ENCODE measurements at regions not wholly inside any gene's neighbourhood (a gene's known extent, or its start where the extent isn't known, plus 50 kb on each side); places are given as distances from the start of the nearest gene placed in this dataset.

GRCh38 chr5:84550222-84550621 is 165.5 kb upstream of the EDIL3 start:
- no peaks in the 10 kb centered on the region for H3K79me1 ChIP-seq (ENCODE audit: low read length)
- no peak overlapping the region for H3K4me3 ChIP-seq (ENCODE audit: low read depth, low read length)
- no peak overlapping the region for H3K18ac ChIP-seq (ENCODE audit: low read length)
- no peaks in the 10 kb centered on the region for H3K27me3 ChIP-seq (ENCODE audit: insufficient read depth, low read length)
- no peak overlapping the region for H3K4ac ChIP-seq (ENCODE audit: low read depth, low read length)
- no peak overlapping the region for H4K91ac ChIP-seq (ENCODE audit: low read depth, low read length)
- H2BK120ac ChIP-seq (ENCODE audit: insufficient read depth, low read length, poor library complexity) = no peak overlapping the region
- no peaks in the 10 kb centered on the region for H3K4me1 ChIP-seq (ENCODE audit: control insufficient read depth in 1 of 2, insufficient read depth in 2 of 2, low read length in 2 of 2)
- H2AK5ac ChIP-seq (ENCODE audit: low read length) = no peak overlapping the region
- no peaks in the 10 kb centered on the region for H3K79me2 ChIP-seq (ENCODE audit: control insufficient read depth, insufficient read depth, low read length, poor library complexity)
- no CpG with 5 or more reads among the region's 2 CpGs for WGBS (ENCODE audit: extremely low coverage, insufficient coverage, insufficient read length)
- no peak overlapping the region for H2AFZ ChIP-seq (ENCODE audit: insufficient read depth, low read length, poor library complexity)
- no peaks in the 10 kb centered on the region for H3K36me3 ChIP-seq (ENCODE audit: control insufficient read depth in 1 of 2, insufficient read depth in 2 of 2, low read length in 2 of 2)
- H3K23ac ChIP-seq (ENCODE audit: low read length) = no peak overlapping the region
- DNase-seq = no peak
- no peak overlapping the region for H3K4me2 ChIP-seq (ENCODE audit: low read length)
- no peaks in the 10 kb centered on the region for H3K9me3 ChIP-seq (ENCODE audit: insufficient read depth, low read depth, low read length)
- no peak overlapping the region for H4K8ac ChIP-seq (ENCODE audit: low read depth, low read length)
- no peak overlapping the region for H2BK5ac ChIP-seq (ENCODE audit: low read depth, low read length, poor library complexity)
- no peak overlapping the region for H3K14ac ChIP-seq (ENCODE audit: low read length)
- H2BK12ac ChIP-seq (ENCODE audit: low read length) = no peak overlapping the region
- H3K27ac ChIP-seq (ENCODE audit: low read depth, low read length) = no peak overlapping the region
- no peak overlapping the region for H3K9ac ChIP-seq (ENCODE audit: low read length)
- no peak overlapping the region for H4K12ac ChIP-seq (ENCODE audit: low read depth, low read length)

DNA sequence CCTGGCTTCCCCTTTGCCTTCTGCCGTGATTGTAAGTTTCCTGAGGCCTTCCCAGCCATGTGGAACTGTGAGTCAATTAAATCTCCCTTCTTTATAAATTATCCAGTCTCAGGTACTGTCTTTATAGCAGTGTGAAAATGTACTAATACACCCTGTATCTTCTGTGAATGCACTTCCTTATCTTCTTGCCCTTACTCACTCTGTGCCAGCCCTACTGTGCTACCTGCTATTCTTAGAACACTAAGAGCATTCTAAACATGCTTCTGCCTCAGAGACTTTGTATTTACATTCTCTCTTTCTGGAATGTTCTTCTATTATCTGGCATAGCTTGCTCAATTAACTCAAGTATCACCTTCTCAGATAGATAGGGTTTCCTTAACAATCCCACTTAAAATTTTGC is 164.4 kb upstream of the EDIL3 start:
- no peaks in the 10 kb centered on the region for H3K27me3 ChIP-seq (ENCODE audit: insufficient read depth, low read length)
- no peaks in the 10 kb centered on the region for H3K9me3 ChIP-seq (ENCODE audit: insufficient read depth, low read depth, low read length)
- H3K27ac ChIP-seq (ENCODE audit: low read depth, low read length) = no peak overlapping the region
- H3K36me3 ChIP-seq (ENCODE audit: control insufficient read depth in 1 of 2, insufficient read depth in 2 of 2, low read length in 2 of 2) = no peaks in the 10 kb centered on the region
- no peak overlapping the region for H2AFZ ChIP-seq (ENCODE audit: insufficient read depth, low read length, poor library complexity)
- no peak overlapping the region for H2AK5ac ChIP-seq (ENCODE audit: low read length)
- no peak overlapping the region for H3K9ac ChIP-seq (ENCODE audit: low read length)
- H3K14ac ChIP-seq (ENCODE audit: low read length) = no peak overlapping the region
- no peaks in the 10 kb centered on the region for H3K4me1 ChIP-seq (ENCODE audit: control insufficient read depth in 1 of 2, insufficient read depth in 2 of 2, low read length in 2 of 2)
- no peaks in the 10 kb centered on the region for H3K79me2 ChIP-seq (ENCODE audit: control insufficient read depth, insufficient read depth, low read length, poor library complexity)
- DNase-seq = no peak
- no peak overlapping the region for H3K4me2 ChIP-seq (ENCODE audit: low read length)
- no peak overlapping the region for H4K12ac ChIP-seq (ENCODE audit: low read depth, low read length)
- H2BK5ac ChIP-seq (ENCODE audit: low read depth, low read length, poor library complexity) = no peak overlapping the region
- no peak overlapping the region for H3K18ac ChIP-seq (ENCODE audit: low read length)
- no peak overlapping the region for H3K23ac ChIP-seq (ENCODE audit: low read length)
- no peak overlapping the region for H2BK12ac ChIP-seq (ENCODE audit: low read length)
- no peak overlapping the region for H4K8ac ChIP-seq (ENCODE audit: low read depth, low read length)
- no peak overlapping the region for H3K4me3 ChIP-seq (ENCODE audit: low read depth, low read length)
- no peak overlapping the region for H2BK120ac ChIP-seq (ENCODE audit: insufficient read depth, low read length, poor library complexity)
- no peak overlapping the region for H3K4ac ChIP-seq (ENCODE audit: low read depth, low read length)
- H3K79me1 ChIP-seq (ENCODE audit: low read length) = no peaks in the 10 kb centered on the region
- no CpG with 5 or more reads among the region's 1 CpG for WGBS (ENCODE audit: extremely low coverage, insufficient coverage, insufficient read length)
- no peak overlapping the region for H4K91ac ChIP-seq (ENCODE audit: low read depth, low read length)

- Histone ChIP-seq H2AFZ (ENCODE audit: insufficient read depth, low read length, poor library complexity) (no peak overlapping the region), H3K9me3 (ENCODE audit: insufficient read depth, low read depth, low read length) (no peaks in the 10 kb centered on the region), H3K4me3 (ENCODE audit: low read depth, low read length) (no peak overlapping the region), H3K79me2 (ENCODE audit: control insufficient read depth, insufficient read depth, low read length, poor library complexity) (no peaks in the 10 kb centered on the region), H3K18ac (ENCODE audit: low read length) (no peak overlapping the region), H3K23ac (ENCODE audit: low read length) (no peak overlapping the region), H4K91ac (ENCODE audit: low read depth, low read length) (no peak overlapping the region), H3K4me1 (ENCODE audit: control insufficient read depth in 1 of 2, insufficient read depth in 2 of 2, low read length in 2 of 2) (no peaks in the 10 kb centered on the region), H2AK5ac (ENCODE audit: low read length) (no peak overlapping the region), H4K8ac (ENCODE audit: low read depth, low read length) (no peak overlapping the region), H2BK12ac (ENCODE audit: low read length) (no peak overlapping the region), H3K36me3 (ENCODE audit: control insufficient read depth in 1 of 2, insufficient read depth in 2 of 2, low read length in 2 of 2) (no peaks in the 10 kb centered on the region), H3K9ac (ENCODE audit: low read length) (no peak overlapping the region), H3K27ac (ENCODE audit: low read depth, low read length) (no peak overlapping the region), H3K14ac (ENCODE audit: low read length) (no peak overlapping the region), H3K27me3 (ENCODE audit: insufficient read depth, low read length) (no peaks in the 10 kb centered on the region), H3K79me1 (ENCODE audit: low read length) (no peaks in the 10 kb centered on the region), H3K4ac (ENCODE audit: low read depth, low read length) (no peak overlapping the region), H4K12ac (ENCODE audit: low read depth, low read length) (no peak overlapping the region), H2BK5ac (ENCODE audit: low read depth, low read length, poor library complexity) (no peak overlapping the region), H2BK120ac (ENCODE audit: insufficient read depth, low read length, poor library complexity) (no peak overlapping the region), H3K4me2 (ENCODE audit: low read length) (no peak overlapping the region)
- DNase-seq = no peak
- no CpG with 5 or more reads among the region's 3 CpGs for WGBS (ENCODE audit: extremely low coverage, insufficient coverage, insufficient read length)
Observed at GRCh38 chr5:84546686-84547085, 162.0 kb upstream of the EDIL3 start.

GRCh38 chr5:84536797-84537196 is 152.1 kb upstream of the EDIL3 start:
- H3K27ac ChIP-seq (ENCODE audit: low read depth, low read length) = no peak overlapping the region

More at GRCh38 chr5:84536797-84537196, 152.1 kb upstream of the EDIL3 start:
- Histone ChIP-seq H3K23ac (ENCODE audit: low read length) (no peak overlapping the region), H3K4me1 (ENCODE audit: control insufficient read depth in 1 of 2, insufficient read depth in 2 of 2, low read length in 2 of 2) (no peaks in the 10 kb centered on the region), H3K4me2 (ENCODE audit: low read length) (no peak overlapping the region), H3K79me2 (ENCODE audit: control insufficient read depth, insufficient read depth, low read length, poor library complexity) (no peaks in the 10 kb centered on the region), H3K14ac (ENCODE audit: low read length) (no peak overlapping the region), H2BK12ac (ENCODE audit: low read length) (no peak overlapping the region), H3K18ac (ENCODE audit: low read length) (no peak overlapping the region), H4K91ac (ENCODE audit: low read depth, low read length) (no peak overlapping the region), H3K9ac (ENCODE audit: low read length) (no peak overlapping the region), H4K12ac (ENCODE audit: low read depth, low read length) (no peak overlapping the region), H2AFZ (ENCODE audit: insufficient read depth, low read length, poor library complexity) (no peak overlapping the region), H2BK120ac (ENCODE audit: insufficient read depth, low read length, poor library complexity) (no peak overlapping the region), H2BK5ac (ENCODE audit: low read depth, low read length, poor library complexity) (no peak overlapping the region), H3K27me3 (ENCODE audit: insufficient read depth, low read length) (no peaks in the 10 kb centered on the region), H2AK5ac (ENCODE audit: low read length) (no peak overlapping the region), H3K4me3 (ENCODE audit: low read depth, low read length) (no peak overlapping the region), H3K4ac (ENCODE audit: low read depth, low read length) (no peak overlapping the region), H3K79me1 (ENCODE audit: low read length) (no peaks in the 10 kb centered on the region), H3K9me3 (ENCODE audit: insufficient read depth, low read depth, low read length) (no peaks in the 10 kb centered on the region), H3K36me3 (ENCODE audit: control insufficient read depth in 1 of 2, insufficient read depth in 2 of 2, low read length in 2 of 2) (peaks cover 0 to 2% of the 10 kb centered on the region in 2 experiments), H4K8ac (ENCODE audit: low read depth, low read length) (no peak overlapping the region)
- DNase-seq = no peak
- WGBS (ENCODE audit: extremely low coverage, insufficient coverage, insufficient read length) = no CpG with 5 or more reads among the region's 3 CpGs

Measured in trophoblast cell (in vitro differentiated cells and primary cell).